Gastrocnemius medialis (tissue), 4 donors: ENCODE measurements at regions not wholly inside any gene's neighbourhood (a gene's known extent, or its start where the extent isn't known, plus 50 kb on each side); places are given as distances from the start of the nearest gene placed in this dataset.
"Not testable (repeated sequence)": the region's sequence is repeated elsewhere in the genome, so short reads cannot be mapped to it uniquely, and the experiment has no call there.

Source experiments
- CTCF ChIP-seq, 5 experiments: fragments of 450-650 bp in 3 of 5; fragments of 200-600 bp in 2 of 5; sonication (generic) in 2 of 5; IDR thresholded peaks in 4 of 5; conservative IDR thresholded peaks in 1 of 5; 1 replicate in 4 of 5; 2 replicates in 1 of 5; pipeline ENCODE4 v1.5.1; 2016 to 2019; ENCODE audit warnings: antibody characterized with exemption in 5 of 5, mild to moderate bottlenecking in 3 of 5, moderate library complexity in 3 of 5
- POLR2A ChIP-seq, 2 donors: fragments of 450-650 bp; IDR thresholded peaks; one replicate each; pipeline ENCODE4 v1.6.1; 2017; ENCODE audit warnings: antibody characterized with exemption in 2 of 2, mild to moderate bottlenecking in 2 of 2, moderate library complexity in 2 of 2

GRCh38 chr7:29751012-29751411 is 55.3 kb upstream of the WIPF3 start:
- not testable (repeated sequence) for TF ChIP-seq CTCF (IDR thresholded peaks at IDR 0.05 in 4 of 5, conservative IDR thresholded peaks at IDR 0.05 in 1 of 5); POLR2A (IDR thresholded peaks at IDR 0.05)
